Posterior vena cava (tissue), 2 donors: ENCODE measurements at regions not wholly inside any gene's neighbourhood (a gene's known extent, or its start where the extent isn't known, plus 50 kb on each side); places are given as distances from the start of the nearest gene placed in this dataset.

Experiments used
- DNase-seq: peaks from one replicate; pipeline ENCODE4 v3.0.0-alpha.2; 2020; ENCODE audit warnings: low spot score
- intact Hi-C, 2 donors: fragments of 100-400 bp; cut with DNase I; formaldehyde crosslinking; loops; one replicate each; pipeline versions ENCODE4 v1.14.1 to v1.14.2; 2022 to 2023
- donor health status: DM: yes; HTN: yes; CAD: no.
- donor health status: DM: yes; HTN: yes; CAD: no.

- intact Hi-C loops = no loop called here
- no peak for DNase-seq
Observed at GRCh38 chr6:105833959-105834947, 251.9 kb upstream of the PRDM1 start.

GRCh38 chr6:105832313-105832761 lies 253.8 kb upstream of the PRDM1 start:
- no peak for DNase-seq

GRCh38 chr6:105831311-105832097 lies 254.6 kb upstream of the PRDM1 start:
- no peak for DNase-seq
- intact Hi-C loops = no loop called here

More at GRCh38 chr6:105832313-105832761, 253.8 kb upstream of the PRDM1 start:
- intact Hi-C loops = no loop called here

- intact Hi-C loops = no loop called here
- DNase-seq = no peak
Observed at GRCh38 chr6:105825210-105825609, 260.9 kb upstream of the PRDM1 start.

- intact Hi-C loops = no loop called here
- DNase-seq = no peak
Observed at GRCh38 chr6:105824732-105825131, 261.4 kb upstream of the PRDM1 start.

- intact Hi-C loops = no loop called here
- DNase-seq = no peak
Observed at GRCh38 chr6:105821777-105822176, 264.4 kb upstream of the PRDM1 start.

DNA sequence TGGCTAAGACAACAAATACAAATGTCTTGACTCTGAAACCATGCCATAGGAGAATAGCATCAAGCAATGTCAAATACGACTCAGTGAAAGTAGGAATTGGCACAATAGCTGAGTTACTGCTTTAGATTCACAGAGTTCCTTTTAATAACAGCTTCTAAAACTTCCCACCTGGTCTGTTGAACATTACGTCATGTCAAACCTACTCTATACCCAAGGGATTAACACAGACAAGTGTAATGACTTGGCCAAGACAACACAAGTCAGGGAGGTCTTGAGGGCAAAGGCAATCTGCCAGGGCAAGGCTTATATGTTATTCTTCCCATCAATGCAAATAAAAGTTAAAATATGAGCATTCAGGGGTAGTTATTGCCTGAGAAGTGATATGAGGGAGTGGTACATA lies 265.1 kb upstream of the PRDM1 start:
- intact Hi-C loops = no loop called here
- DNase-seq = no peak

DNA sequence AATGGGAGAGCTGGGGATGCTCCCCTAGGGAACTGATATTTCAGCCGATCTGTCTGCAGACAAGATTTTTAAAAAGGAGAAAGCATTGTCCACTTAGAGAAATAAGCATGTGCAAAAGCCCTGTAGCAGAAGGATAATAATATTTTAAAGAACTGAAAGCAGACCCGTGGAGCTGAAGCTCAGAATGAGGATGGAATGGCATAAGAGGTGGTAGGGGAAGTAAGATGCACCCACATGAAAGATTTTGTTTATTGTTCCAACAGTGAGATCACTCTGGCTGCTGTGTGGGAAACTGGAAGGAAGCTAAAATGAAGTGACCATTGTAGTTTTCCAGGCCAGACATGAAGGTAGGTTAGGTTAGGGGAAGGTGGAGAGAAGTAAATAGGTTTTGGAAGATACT lies 266.4 kb upstream of the PRDM1 start:
- DNase-seq = no peak
- intact Hi-C loops = no loop called here

- no peak for DNase-seq
- intact Hi-C loops = no loop called here
Observed at GRCh38 chr6:105818505-105818904, 267.6 kb upstream of the PRDM1 start.

GRCh38 chr6:105817961-105818360 lies 268.2 kb upstream of the PRDM1 start:
- intact Hi-C loops = no loop called here
- DNase-seq = no peak

DNA sequence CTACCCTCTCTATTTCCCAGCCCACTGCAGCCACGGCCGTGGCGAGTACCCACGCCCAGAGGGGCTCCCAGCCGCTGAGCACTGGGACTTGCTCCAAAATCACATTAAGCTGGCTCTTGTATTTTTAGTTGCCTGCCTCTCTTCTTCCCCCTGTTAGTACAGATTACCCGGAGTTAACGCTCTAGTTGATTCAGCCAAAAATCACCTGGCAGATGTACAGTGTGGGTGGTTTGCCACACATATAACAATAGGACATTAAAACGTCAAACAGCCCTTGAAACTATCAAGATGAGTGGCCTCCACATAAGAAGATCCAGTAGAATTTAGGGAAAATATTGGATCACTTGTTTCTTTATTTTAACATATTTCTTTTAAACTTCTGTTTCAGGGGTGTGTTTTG lies 268.8 kb upstream of the PRDM1 start:
- intact Hi-C loops = no loop called here
- no peak for DNase-seq

- intact Hi-C loops = no loop called here
- no peak for DNase-seq
Observed at GRCh38 chr6:105816847-105817246, 269.3 kb upstream of the PRDM1 start.

DNA sequence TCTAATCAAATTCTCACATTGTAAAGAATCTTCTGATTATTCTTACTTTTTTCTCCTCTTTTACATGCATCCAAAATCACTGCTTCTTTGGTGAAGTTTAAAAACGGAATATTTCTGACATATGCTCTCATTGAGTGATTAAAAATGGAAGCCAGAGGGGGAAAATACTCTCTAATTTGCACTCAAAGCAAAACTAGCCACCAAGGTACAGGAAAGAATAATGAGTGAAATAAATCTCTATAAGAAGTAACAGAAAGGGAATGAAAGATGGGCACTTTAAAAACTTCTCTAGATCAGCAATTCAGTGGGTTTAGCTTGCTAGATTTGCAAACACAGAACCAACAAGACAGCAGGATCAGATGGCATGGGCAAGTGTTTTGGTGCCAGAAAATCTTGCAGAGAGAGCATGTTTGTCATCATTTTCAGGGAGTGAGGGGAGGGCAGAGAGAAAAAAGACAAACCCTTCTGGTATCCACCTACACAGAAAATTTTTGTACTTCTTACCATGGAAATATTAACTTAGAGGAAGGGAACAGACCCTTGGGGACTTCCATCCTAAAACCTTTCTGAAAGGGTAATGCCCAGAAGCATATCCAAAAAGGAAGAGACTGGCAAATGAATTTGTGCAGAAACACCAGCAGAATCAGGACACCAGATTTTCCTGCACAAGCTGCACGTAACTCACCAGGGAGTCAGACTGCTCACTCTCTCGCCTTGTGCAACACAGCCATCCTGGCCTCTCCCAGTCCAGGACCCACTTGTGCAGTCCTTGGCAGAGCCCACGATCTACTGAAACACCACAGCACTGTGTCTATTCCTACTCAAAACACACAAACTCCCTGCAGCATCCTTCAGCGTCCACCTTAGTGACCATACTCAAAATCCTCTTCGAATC lies 270.2 kb upstream of the PRDM1 start:
- intact Hi-C loops = no loop called here
- no peak for DNase-seq

DNA sequence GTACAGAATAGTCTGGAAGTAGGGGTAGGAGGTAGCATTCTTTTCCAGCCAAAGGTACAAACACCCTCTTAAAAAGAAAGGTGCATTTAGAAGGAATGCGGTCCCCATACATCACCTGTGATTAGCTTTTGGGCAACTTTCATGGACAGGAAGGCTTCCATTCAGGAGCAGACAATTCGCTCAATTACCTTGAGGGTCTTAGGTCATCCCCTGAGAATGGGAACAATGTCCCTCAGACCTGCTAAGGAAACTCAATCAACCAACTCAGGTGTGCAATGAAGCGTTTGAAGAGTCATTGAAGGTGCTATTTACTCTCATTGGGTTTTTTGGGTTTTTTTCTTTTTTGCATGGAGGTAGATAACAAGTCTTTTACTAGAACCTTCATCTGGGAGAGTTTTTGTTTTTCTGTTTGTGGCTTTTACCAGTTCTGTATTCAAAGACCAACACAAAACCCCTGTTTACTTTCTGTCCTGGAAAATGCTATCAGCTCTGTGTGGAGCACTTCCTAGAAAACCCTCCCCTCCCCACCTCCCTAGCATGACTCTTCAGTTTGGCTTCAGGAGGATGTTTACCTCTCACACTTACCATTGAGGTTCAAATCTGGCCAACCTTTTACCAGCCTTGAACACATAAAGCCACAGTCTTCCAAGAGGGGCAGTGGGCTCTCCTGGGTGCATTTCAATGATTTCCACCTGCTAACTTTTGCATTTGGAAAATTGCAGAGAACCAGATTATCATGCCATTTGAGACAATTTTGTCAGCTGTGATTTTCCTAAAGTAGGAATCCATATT lies 271.2 kb upstream of the PRDM1 start:
- intact Hi-C loops = no loop called here
- no peak for DNase-seq

GRCh38 chr6:105810922-105811482 lies 275.1 kb upstream of the PRDM1 start:
- intact Hi-C loops = no loop called here
- DNase-seq = no peak

- intact Hi-C loops = no loop called here
- DNase-seq = no peak
Observed at GRCh38 chr6:105810105-105810921, 275.8 kb upstream of the PRDM1 start.

DNA sequence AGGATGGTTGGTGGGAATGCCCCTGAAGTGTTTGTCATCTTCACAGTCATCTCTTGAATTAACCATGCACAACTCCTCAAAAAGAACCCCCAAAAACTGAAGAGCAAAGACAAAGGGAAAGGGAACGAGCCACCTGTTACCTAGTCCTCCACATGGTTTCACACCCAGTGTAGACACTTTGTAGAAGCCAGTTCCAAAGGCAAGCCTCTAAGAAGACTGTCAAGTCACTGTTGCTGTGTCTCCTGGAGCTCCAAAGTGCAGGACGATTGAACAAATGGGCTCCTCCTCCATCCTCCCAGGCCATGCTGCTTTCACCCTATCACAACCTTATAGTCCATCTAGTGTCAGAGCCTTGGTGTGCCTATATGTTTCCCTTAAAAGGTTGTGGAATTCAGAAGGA lies 277.6 kb upstream of the PRDM1 start:
- intact Hi-C loops = no loop called here
- no peak for DNase-seq
